ENCODE measurements at regions not wholly inside any gene's neighbourhood (a gene's known extent, or its start where the extent isn't known, plus 50 kb on each side); places are given as distances from the start of the nearest gene placed in this dataset.

DNA sequence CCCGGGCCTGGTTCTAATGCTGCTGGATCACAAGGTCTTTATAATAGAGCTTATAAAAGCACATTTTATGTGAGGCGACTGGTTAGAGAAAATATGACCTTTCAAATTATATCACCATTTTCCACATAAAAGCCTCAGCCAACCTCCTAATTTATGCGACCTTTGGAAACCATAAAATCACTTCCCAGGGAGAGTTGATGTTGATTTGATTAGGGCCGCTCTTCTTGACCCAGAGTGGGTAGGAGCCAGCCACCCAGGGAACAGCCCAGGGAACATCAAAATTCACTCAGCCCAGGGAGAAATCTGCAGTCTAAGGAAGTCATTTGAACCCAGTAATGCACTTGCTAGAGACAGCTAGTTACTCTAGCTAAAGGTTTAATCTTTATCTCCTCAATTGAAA, 79.8 kb upstream of the TENT5A start:
- Histone ChIP-seq H3K9me3 (ENCODE audit: low read depth) (no peaks in the 10 kb centered on the region), H3K36me3 (no peaks in the 10 kb centered on the region), H3K27ac (no peak overlapping the region), H3K4me1 (ENCODE audit: low read depth) (no peaks in the 10 kb centered on the region), H3K27me3 (no peaks in the 10 kb centered on the region), H3K4me3 (no peak overlapping the region)
- DNase-seq (ENCODE audit: low read depth in 1 of 2, low spot score in 1 of 2), result no peak
- TF ChIP-seq, protein P1, sequence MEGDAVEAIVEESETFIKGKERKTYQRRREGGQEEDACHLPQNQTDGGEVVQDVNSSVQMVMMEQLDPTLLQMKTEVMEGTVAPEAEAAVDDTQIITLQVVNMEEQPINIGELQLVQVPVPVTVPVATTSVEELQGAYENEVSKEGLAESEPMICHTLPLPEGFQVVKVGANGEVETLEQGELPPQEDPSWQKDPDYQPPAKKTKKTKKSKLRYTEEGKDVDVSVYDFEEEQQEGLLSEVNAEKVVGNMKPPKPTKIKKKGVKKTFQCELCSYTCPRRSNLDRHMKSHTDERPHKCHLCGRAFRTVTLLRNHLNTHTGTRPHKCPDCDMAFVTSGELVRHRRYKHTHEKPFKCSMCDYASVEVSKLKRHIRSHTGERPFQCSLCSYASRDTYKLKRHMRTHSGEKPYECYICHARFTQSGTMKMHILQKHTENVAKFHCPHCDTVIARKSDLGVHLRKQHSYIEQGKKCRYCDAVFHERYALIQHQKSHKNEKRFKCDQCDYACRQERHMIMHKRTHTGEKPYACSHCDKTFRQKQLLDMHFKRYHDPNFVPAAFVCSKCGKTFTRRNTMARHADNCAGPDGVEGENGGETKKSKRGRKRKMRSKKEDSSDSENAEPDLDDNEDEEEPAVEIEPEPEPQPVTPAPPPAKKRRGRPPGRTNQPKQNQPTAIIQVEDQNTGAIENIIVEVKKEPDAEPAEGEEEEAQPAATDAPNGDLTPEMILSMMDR (IDR thresholded peaks at IDR 0.05; ENCODE audit: low read depth, low read length), result no peak

DNA sequence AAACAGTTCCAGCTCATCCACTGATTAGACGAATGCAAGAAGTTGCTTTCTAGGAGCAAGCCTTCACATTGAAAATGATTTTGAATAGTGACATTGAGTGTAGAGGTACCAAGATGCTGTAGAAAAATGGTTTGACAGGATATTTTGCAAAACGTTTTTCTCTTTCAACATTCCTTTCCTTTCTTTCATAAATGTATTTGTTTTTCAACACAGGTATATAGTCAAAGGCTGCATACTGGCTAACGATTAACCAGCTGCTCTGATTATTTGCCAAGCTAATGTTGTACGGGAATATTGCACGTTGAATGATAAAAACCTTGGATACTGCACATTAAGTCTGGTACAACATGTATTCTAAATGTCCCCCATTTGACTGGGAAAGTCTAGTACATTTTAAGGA, 78.8 kb upstream of the TENT5A start:
- H3K4me3 ChIP-seq, result no peak overlapping the region

DNA sequence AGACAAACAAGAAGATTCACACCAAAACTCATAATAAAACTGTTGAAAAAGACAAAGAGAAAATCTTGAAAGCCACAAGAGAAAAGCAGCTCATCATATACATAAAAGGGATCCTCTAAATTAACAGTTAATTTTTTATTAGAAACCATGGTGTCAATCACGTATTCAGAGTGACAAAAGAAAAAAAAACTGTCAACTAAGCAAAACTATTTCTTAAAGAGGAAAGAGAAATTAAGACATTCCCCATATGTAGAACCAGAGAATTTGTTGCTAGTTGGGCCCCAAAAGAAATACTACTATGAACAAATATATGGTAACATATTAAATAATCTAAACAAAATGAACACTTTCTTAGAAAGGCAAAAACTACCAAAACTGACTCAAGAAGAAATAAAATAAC, 74.3 kb upstream of the TENT5A start:
- Histone ChIP-seq H3K27ac (no peak overlapping the region), H3K4me3 (no peak overlapping the region), H3K27me3 (no peaks in the 10 kb centered on the region), H3K4me1 (ENCODE audit: low read depth) (no peaks in the 10 kb centered on the region), H3K9me3 (ENCODE audit: low read depth) (no peaks in the 10 kb centered on the region), H3K36me3 (no peaks in the 10 kb centered on the region)
- TF ChIP-seq, protein P1 (IDR thresholded peaks at IDR 0.05; ENCODE audit: low read depth, low read length), result no peak
- no peak for DNase-seq (ENCODE audit: low read depth in 1 of 2, low spot score in 1 of 2)

More for the DNA sequence above, 78.8 kb upstream of the TENT5A start:
- TF ChIP-seq, protein P1 (IDR thresholded peaks at IDR 0.05; ENCODE audit: low read depth, low read length), result no peak
- H3K9me3 ChIP-seq (ENCODE audit: low read depth), result no peaks in the 10 kb centered on the region
- no peaks in the 10 kb centered on the region for H3K36me3 ChIP-seq
- no peak overlapping the region for H3K27ac ChIP-seq
- no peaks in the 10 kb centered on the region for H3K4me1 ChIP-seq (ENCODE audit: low read depth)
- DNase-seq (ENCODE audit: low read depth in 1 of 2, low spot score in 1 of 2), result no peak
- no peaks in the 10 kb centered on the region for H3K27me3 ChIP-seq

DNA sequence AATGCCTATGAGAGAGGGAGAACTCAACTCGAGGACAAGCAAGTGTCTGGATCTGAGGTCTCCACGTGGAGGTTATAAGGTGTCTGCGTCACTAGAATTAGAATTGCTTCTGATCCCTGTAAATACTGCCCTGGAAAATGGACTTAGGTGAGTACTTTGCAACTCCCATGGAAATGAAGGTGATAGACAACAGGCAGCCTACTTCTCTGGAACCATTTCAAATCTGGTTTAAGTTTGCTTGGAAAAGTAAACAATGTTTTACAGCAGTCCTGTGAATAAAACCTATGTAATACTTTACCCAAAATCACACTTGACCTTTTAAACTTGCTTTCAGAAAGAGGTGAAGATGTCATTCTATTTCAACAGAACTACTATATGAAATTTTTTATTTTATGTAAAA, 70.1 kb upstream of the TENT5A start:
- H3K27ac ChIP-seq, result no peak overlapping the region
- TF ChIP-seq, protein P1 (IDR thresholded peaks at IDR 0.05; ENCODE audit: low read depth, low read length), result no peak
- H3K9me3 ChIP-seq (ENCODE audit: low read depth), result no peaks in the 10 kb centered on the region
- DNase-seq (ENCODE audit: low read depth in 1 of 2, low spot score in 1 of 2), result no peak
- H3K27me3 ChIP-seq, result no peaks in the 10 kb centered on the region
- H3K36me3 ChIP-seq, result no peaks in the 10 kb centered on the region
- H3K4me3 ChIP-seq, result no peak overlapping the region
- peaks cover 8% of the 10 kb centered on the region for H3K4me1 ChIP-seq (ENCODE audit: low read depth)

DNA sequence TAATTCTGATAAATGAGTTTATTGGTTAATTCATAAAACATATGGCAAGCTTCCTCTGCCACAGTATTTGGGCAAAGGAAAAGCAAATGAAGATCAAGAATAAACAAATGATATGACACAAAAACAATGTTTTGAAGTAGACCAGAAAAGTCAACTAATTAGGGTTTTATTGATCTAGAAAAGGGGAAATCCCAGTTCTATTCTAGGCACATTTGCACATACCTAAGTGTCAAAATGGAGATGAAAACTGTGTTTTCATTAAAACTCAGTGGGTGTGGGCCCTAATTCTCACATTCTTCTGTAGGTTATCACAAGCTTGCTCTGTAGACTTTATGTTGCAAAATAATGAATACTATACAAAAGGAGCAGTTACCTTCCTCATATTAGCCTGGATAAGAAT, 69.0 kb upstream of the TENT5A start:
- Histone ChIP-seq H3K9me3 (ENCODE audit: low read depth) (no peaks in the 10 kb centered on the region), H3K36me3 (no peaks in the 10 kb centered on the region), H3K27ac (no peak overlapping the region), H3K4me1 (ENCODE audit: low read depth) (peaks cover 13% of the 10 kb centered on the region), H3K4me3 (no peak overlapping the region), H3K27me3 (no peaks in the 10 kb centered on the region)
- DNase-seq (ENCODE audit: low read depth in 1 of 2, low spot score in 1 of 2), result no peak
- TF ChIP-seq, protein P1 (IDR thresholded peaks at IDR 0.05; ENCODE audit: low read depth, low read length), result no peak

DNA sequence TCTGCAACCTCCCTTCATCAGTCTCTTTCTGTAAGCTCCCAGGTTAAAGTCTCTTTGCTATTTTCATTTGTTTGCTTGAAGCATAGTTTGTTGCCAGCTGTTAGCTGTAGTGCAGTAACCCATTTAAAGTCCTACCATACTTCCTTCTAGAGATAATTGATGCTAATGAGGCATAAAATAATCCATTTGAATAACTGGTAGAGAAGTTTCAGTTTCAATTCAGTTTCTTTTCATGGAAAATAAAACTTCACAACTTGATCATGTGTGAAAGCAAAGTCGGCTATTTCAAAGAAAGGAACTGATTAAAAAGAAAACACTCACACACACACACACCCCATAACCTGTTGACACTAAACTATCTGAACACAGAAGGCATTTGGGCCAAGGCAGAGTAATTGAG, 68.5 kb upstream of the TENT5A start:
- Histone ChIP-seq H3K27ac (no peak overlapping the region), H3K4me3 (no peak overlapping the region), H3K27me3 (no peaks in the 10 kb centered on the region), H3K4me1 (ENCODE audit: low read depth) (peaks cover 17% of the 10 kb centered on the region), H3K36me3 (no peaks in the 10 kb centered on the region), H3K9me3 (ENCODE audit: low read depth) (no peaks in the 10 kb centered on the region)
- DNase-seq (ENCODE audit: low read depth in 1 of 2, low spot score in 1 of 2), result no peak
- TF ChIP-seq, protein P1 (IDR thresholded peaks at IDR 0.05; ENCODE audit: low read depth, low read length), result no peak
